ENCODE measurements at regions not wholly inside any gene's neighbourhood (a gene's known extent, or its start where the extent isn't known, plus 50 kb on each side); places are given as distances from the start of the nearest gene placed in this dataset.
A peak's percentile ranks its signal among the peaks of the same experiment; 100 is the strongest.

- DNase-seq: no peak
Observed at GRCh38 chr5:89733772-89734171, 675.8 kb downstream of the CETN3 start.

- no peak for DNase-seq
Observed at GRCh38 chr5:89729623-89730301, 679.8 kb downstream of the CETN3 start.

- peak in 3 of 56 donors; percentile 1 to 8 (median 3) for DNase-seq
Observed at GRCh38 chr5:89728750-89729149, 680.8 kb downstream of the CETN3 start.

GRCh38 chr5:89728134-89728533, 681.4 kb downstream of the CETN3 start:
- no peak for DNase-seq

GRCh38 chr5:89724379-89725095, 685.0 kb downstream of the CETN3 start:
- no peak for DNase-seq

GRCh38 chr5:89723907-89724306, 685.6 kb downstream of the CETN3 start:
- DNase-seq: no peak

- DNase-seq: no peak
Observed at GRCh38 chr5:89722538-89722937, 687.0 kb downstream of the CETN3 start.

- no peak for DNase-seq
Observed at GRCh38 chr5:89721931-89722330, 687.6 kb downstream of the CETN3 start.

GRCh38 chr5:89721353-89721752, 688.2 kb downstream of the CETN3 start:
- DNase-seq: no peak

- no peak for DNase-seq
Observed at GRCh38 chr5:89712134-89712700, 697.3 kb downstream of the CETN3 start.

- DNase-seq: no peak
Observed at GRCh38 chr5:89711526-89711925, 698.0 kb downstream of the CETN3 start.

- DNase-seq: no peak
Observed at GRCh38 chr5:89710006-89710405, 699.5 kb downstream of the CETN3 start.

- DNase-seq: no peak
Observed at GRCh38 chr5:89707891-89708290, 701.7 kb downstream of the CETN3 start.

GRCh38 chr5:89706731-89707130, 702.8 kb downstream of the CETN3 start:
- DNase-seq: no peak

- no peak for DNase-seq
Observed at GRCh38 chr5:89703817-89704216, 705.7 kb downstream of the CETN3 start.

- DNase-seq: no peak
Observed at GRCh38 chr5:89698028-89698427, 711.5 kb downstream of the CETN3 start.

GRCh38 chr5:89697581-89697980, 712.0 kb downstream of the CETN3 start:
- DNase-seq: no peak

GRCh38 chr5:89695371-89695770, 714.2 kb downstream of the CETN3 start:
- DNase-seq: no peak

- DNase-seq: no peak
Observed at GRCh38 chr5:89694026-89694550, 715.5 kb downstream of the CETN3 start.

- no peak for DNase-seq
Observed at GRCh38 chr5:89690331-89690730, 719.2 kb downstream of the CETN3 start.

GRCh38 chr5:89686081-89686765, 723.3 kb downstream of the CETN3 start:
- DNase-seq: no peak

- DNase-seq: no peak
Observed at GRCh38 chr5:89676634-89677033, 732.9 kb downstream of the CETN3 start.

All from nucleus accumbens (tissue), 56 donors.